Endothelial cell of umbilical vein (primary cell): ENCODE measurements at regions not wholly inside any gene's neighbourhood (a gene's known extent, or its start where the extent isn't known, plus 50 kb on each side); places are given as distances from the start of the nearest gene placed in this dataset.

ENCODE experiments used
- BruUV-seq: library from RNA; stranded (reverse); fragments of 400-500 nt; replicated peaks from 2 replicates; lab custom pipeline; 2021; lab: Mats Ljungman, UMichigan
- CTCF ChIA-PET: fragments of 300-600, 350-600 bp; sonication (Branson Sonifier 250); formaldehyde crosslinking; loops from one replicate; lab custom pipeline; 2021; ENCODE audit warnings: antibody characterized with exemption, inconsistent platforms; lab: Charles Lee
- POLR2A ChIA-PET: fragments of 300-600, 350-600 bp; sonication (Branson Sonifier 250); formaldehyde crosslinking; loops from one replicate; lab custom pipeline; 2021; ENCODE audit warnings: antibody characterized with exemption, inconsistent platforms; lab: Charles Lee
- DNase-seq: peaks from one replicate; pipeline ENCODE4 v3.0.0-alpha.2; 2011; ENCODE audit warnings: low read depth, low spot score
- FAIRE-seq: peaks from 2 replicates; lab custom pipeline; 2011; peaks lifted over from hg19 to GRCh38; lab: Jason Lieb, UNC
- H2AFZ ChIP-seq: 2 replicates; pipeline ENCODE4 v1.6.0; 2012; ENCODE audit warnings: low read depth, low read length, control low read depth, inconsistent platforms
- H3K27ac ChIP-seq: 2 replicates; pipeline ENCODE4 v1.5.1; 2011; ENCODE audit warnings: low read depth, mild to moderate bottlenecking, control low read depth, low read length, moderate library complexity; ENCODE audit not compliant: insufficient read depth
- H3K27me3 ChIP-seq, 2 experiments: 2 replicates each; pipeline versions ENCODE4 v1.6.0 to v1.6.1; 2011; ENCODE audit warnings: low read length in 2 of 2, mixed read lengths in 1 of 2; ENCODE audit not compliant: control insufficient read depth in 2 of 2, insufficient read depth in 2 of 2
- H3K36me3 ChIP-seq, 2 experiments: 2 replicates in 1 of 2; 3 replicates in 1 of 2; pipeline ENCODE4 v1.5.1; 2011; ENCODE audit warnings: low read length in 2 of 2, mild to moderate bottlenecking in 1 of 2, moderate library complexity in 1 of 2; ENCODE audit not compliant: control insufficient read depth in 2 of 2, insufficient read depth in 2 of 2; ENCODE audit errors: extremely low read depth in 1 of 2
- H3K4me1 ChIP-seq: 3 replicates; pipeline ENCODE4 v1.5.1; 2011; ENCODE audit warnings: mild to moderate bottlenecking, low read length; ENCODE audit not compliant: control insufficient read depth, insufficient read depth; ENCODE audit errors: extremely low read depth
- H3K4me2 ChIP-seq: 2 replicates; pipeline ENCODE4 v1.6.1; 2011; ENCODE audit warnings: low read length, control low read depth, mixed read lengths; ENCODE audit not compliant: insufficient read depth
- H3K4me3 ChIP-seq, 3 experiments: fragments of 200-600 bp in 1 of 3; sonication (generic), shearing (Covaris generic) in 1 of 3; replicated peaks in 1 of 3; 2 replicates each; pipeline ENCODE4 v1.5.1; 2011 to 2016; ENCODE audit warnings: control low read depth in 3 of 3, low read length in 3 of 3, mild to moderate bottlenecking in 2 of 3, inconsistent platforms in 1 of 3, low read depth in 1 of 3, moderate library complexity in 1 of 3; ENCODE audit not compliant: insufficient read depth in 1 of 3
- H3K79me2 ChIP-seq: 2 replicates; pipeline ENCODE4 v1.6.0; 2012; ENCODE audit warnings: low read length, inconsistent platforms; ENCODE audit not compliant: control insufficient read depth, insufficient read depth
- H3K9ac ChIP-seq: replicated peaks from 2 replicates; pipeline ENCODE3; 2011; ENCODE audit warnings: low read length, control low read depth; ENCODE audit not compliant: insufficient read depth; ENCODE audit errors: extremely low read depth
- H3K9me1 ChIP-seq: replicated peaks from 3 replicates; pipeline ENCODE4 v1.6.0; 2011; ENCODE audit warnings: mild to moderate bottlenecking, low read length; ENCODE audit not compliant: control insufficient read depth, insufficient read depth; ENCODE audit errors: extremely low read depth
- H3K9me3 ChIP-seq: replicated peaks from 2 replicates; pipeline ENCODE4 v1.5.1; 2012; ENCODE audit warnings: low read length, inconsistent platforms; ENCODE audit not compliant: control insufficient read depth, insufficient read depth
- H4K20me1 ChIP-seq: replicated peaks from 2 replicates; pipeline ENCODE3; 2011; ENCODE audit warnings: mild to moderate bottlenecking, low read length; ENCODE audit not compliant: control insufficient read depth, insufficient read depth; ENCODE audit errors: extremely low read depth
- EZH2 ChIP-seq: IDR thresholded peaks from 2 replicates; pipeline ENCODE4 v1.6.1; 2012; ENCODE audit warnings: borderline replicate concordance, low read depth, mild to moderate bottlenecking, moderate library complexity, low read length, inconsistent platforms; ENCODE audit not compliant: severe bottlenecking
- FOS ChIP-seq: IDR thresholded peaks from 2 replicates; pipeline ENCODE4 v1.6.1; 2011; ENCODE audit warnings: mild to moderate bottlenecking, low read length, moderate library complexity, borderline replicate concordance; ENCODE audit not compliant: insufficient read depth
- GATA2 ChIP-seq: IDR thresholded peaks from 2 replicates; pipeline ENCODE4 v1.7.0; 2011; ENCODE audit warnings: low read depth, mild to moderate bottlenecking, moderate library complexity, mixed read lengths, low read length; ENCODE audit not compliant: insufficient read length, insufficient read depth
- JUN ChIP-seq: IDR thresholded peaks from 2 replicates; pipeline ENCODE4 v1.6.1; 2011; ENCODE audit warnings: borderline replicate concordance, low read depth; ENCODE audit not compliant: insufficient read length, insufficient read depth
- MYC ChIP-seq: IDR thresholded peaks from one replicate; pipeline ENCODE4 v1.6.1; 2011; ENCODE audit warnings: mild to moderate bottlenecking, low read depth, low read length
- POLR2A ChIP-seq: IDR thresholded peaks from 2 replicates; pipeline ENCODE4 v1.6.1; 2012; ENCODE audit warnings: low read depth, mild to moderate bottlenecking, control low read depth, low read length
- POLR2AphosphoS5 ChIP-seq: IDR thresholded peaks from 2 replicates; pipeline ENCODE4 v1.6.1; 2012; ENCODE audit warnings: low read depth, mild to moderate bottlenecking, control low read depth, low read length, moderate library complexity; ENCODE audit not compliant: insufficient read depth
- dilution Hi-C: fragments of 300-500 bp; cut with MboI; formaldehyde crosslinking; loops from one replicate; pipeline ENCODE4 v1.15.0; 2019; ENCODE audit warnings: low sequenced_read_pairs; ENCODE audit not compliant: extremely low pct_ligation_motif_present
- intact Hi-C: fragments of 100-400 bp; cut with micrococcal nuclease; formaldehyde crosslinking; loops from one replicate; pipeline ENCODE4 v1.10.0; 2022
- TF ChIP-seq, protein P1 (sequence below): IDR thresholded peaks from 2 replicates; pipeline ENCODE4 v1.6.1; 2011; ENCODE audit not compliant: insufficient read depth, insufficient read length
- TF ChIP-seq, protein P2 (sequence below), 2 donors: IDR thresholded peaks; 1 replicate in 1 of 2; 2 replicates in 1 of 2; pipeline ENCODE4 v1.5.1; 2011; ENCODE audit warnings: low read length in 2 of 2, mild to moderate bottlenecking in 2 of 2, moderate library complexity in 2 of 2, control low read depth in 1 of 2, inconsistent platforms in 1 of 2, low read depth in 1 of 2; ENCODE audit not compliant: insufficient read depth in 1 of 2; ENCODE audit errors: extremely low read depth in 1 of 2

DNA sequence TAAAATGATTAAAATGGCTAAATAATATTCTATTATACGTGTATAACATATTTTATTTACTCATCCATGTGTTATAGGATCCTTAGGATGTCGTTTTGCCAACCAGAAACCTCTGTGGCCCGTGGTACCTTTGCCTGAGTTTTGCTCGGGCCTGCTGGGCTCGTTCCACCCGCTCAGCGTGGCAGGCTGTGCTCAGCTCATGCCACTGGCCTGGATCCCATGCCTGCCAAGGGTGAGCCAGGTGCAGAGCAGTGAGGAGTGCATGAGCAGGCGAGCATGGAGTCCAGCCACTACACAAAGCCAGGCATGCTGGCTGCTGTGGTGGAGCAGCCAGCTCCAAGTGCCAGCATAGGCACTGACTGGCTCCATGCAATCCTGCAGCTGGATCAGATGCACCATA lies 417.2 kb downstream of the TTLL7 start:
- Histone ChIP-seq H3K4me2 (no peak overlapping the region), H3K36me3 (no peaks in the 10 kb centered on the region), H3K4me3 (no peak overlapping the region), H4K20me1 (no peaks in the 10 kb centered on the region), H3K27ac (no peak overlapping the region), H3K27me3 (no peaks in the 10 kb centered on the region), H3K79me2 (no peaks in the 10 kb centered on the region), H3K9me3 (no peaks in the 10 kb centered on the region), H3K9ac (no peak overlapping the region), H3K4me1 (no peaks in the 10 kb centered on the region), H2AFZ (no peak overlapping the region), H3K9me1 (no peaks in the 10 kb centered on the region)
- TF ChIP-seq, protein P1, sequence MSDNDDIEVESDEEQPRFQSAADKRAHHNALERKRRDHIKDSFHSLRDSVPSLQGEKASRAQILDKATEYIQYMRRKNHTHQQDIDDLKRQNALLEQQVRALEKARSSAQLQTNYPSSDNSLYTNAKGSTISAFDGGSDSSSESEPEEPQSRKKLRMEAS = no peak
- TF ChIP-seq EZH2 (no peak), GATA2 (no peak), FOS (no peak), POLR2AphosphoS5 (no peak), MYC (no peak), POLR2A (no peak), JUN (no peak)
- TF ChIP-seq, protein P2, sequence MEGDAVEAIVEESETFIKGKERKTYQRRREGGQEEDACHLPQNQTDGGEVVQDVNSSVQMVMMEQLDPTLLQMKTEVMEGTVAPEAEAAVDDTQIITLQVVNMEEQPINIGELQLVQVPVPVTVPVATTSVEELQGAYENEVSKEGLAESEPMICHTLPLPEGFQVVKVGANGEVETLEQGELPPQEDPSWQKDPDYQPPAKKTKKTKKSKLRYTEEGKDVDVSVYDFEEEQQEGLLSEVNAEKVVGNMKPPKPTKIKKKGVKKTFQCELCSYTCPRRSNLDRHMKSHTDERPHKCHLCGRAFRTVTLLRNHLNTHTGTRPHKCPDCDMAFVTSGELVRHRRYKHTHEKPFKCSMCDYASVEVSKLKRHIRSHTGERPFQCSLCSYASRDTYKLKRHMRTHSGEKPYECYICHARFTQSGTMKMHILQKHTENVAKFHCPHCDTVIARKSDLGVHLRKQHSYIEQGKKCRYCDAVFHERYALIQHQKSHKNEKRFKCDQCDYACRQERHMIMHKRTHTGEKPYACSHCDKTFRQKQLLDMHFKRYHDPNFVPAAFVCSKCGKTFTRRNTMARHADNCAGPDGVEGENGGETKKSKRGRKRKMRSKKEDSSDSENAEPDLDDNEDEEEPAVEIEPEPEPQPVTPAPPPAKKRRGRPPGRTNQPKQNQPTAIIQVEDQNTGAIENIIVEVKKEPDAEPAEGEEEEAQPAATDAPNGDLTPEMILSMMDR (IDR thresholded peaks at IDR 0.05; ENCODE audit: extremely low read depth in 1 of 2, insufficient read depth in 1 of 2, low read depth in 1 of 2, low read length in 2 of 2) = no peak
- dilution Hi-C loops = no loop called here
- no peak for FAIRE-seq
- BruUV-seq = no TSS peak
- ChIA-PET CTCF (no interaction called here), POLR2A (no interaction called here)
- intact Hi-C loops = no loop called here
- DNase-seq = no peak
